Lower leg skin (tissue), 3 donors: ENCODE measurements at regions not wholly inside any gene's neighbourhood (a gene's known extent, or its start where the extent isn't known, plus 50 kb on each side); places are given as distances from the start of the nearest gene placed in this dataset.

Experiments
- CTCF ChIP-seq, 3 donors: fragments of 450-650 bp; IDR thresholded peaks; one replicate each; pipeline ENCODE4 v1.5.1; 2016; ENCODE audit warnings: antibody characterized with exemption in 3 of 3, mild to moderate bottlenecking in 3 of 3, moderate library complexity in 2 of 3
- POLR2A ChIP-seq, 2 donors: fragments of 450-650 bp; IDR thresholded peaks; one replicate each; pipeline ENCODE4 v1.6.1; 2016 to 2017; ENCODE audit warnings: antibody characterized with exemption in 2 of 2, mild to moderate bottlenecking in 1 of 2, moderate library complexity in 1 of 2

DNA sequence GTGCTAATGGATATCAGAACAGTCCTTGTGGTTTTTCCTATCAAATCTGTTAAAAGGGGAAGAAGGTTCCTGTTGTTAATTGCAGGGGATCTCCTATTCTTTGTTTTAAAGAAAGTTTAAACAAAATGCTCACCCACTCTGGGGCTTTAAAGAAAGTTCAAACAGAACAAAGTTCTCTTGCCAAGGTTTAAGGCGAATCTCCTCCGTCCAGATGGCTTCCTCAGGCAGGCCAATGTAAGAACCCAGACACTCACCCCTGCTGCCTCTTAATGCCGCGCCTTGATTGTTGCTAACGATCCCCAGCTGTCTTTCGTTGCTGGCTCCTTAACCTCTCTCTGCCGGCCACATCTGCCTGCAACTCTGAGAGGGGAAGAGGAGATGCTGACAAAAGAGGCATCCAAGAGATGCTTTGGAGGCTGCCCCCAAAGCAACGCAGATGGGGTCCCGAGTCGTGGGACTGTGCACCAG lies 235.0 kb upstream of the PRDM1 start:
- TF ChIP-seq CTCF (IDR thresholded peaks at IDR 0.05): no peak
- no peak for TF ChIP-seq POLR2A (IDR thresholded peaks at IDR 0.05)
